T-helper 1 cell (primary cell): ENCODE measurements at regions not wholly inside any gene's neighbourhood (a gene's known extent, or its start where the extent isn't known, plus 50 kb on each side); places are given as distances from the start of the nearest gene placed in this dataset.

Experiments used
- DNase-seq, 5 donors: peaks; one replicate each; pipeline ENCODE4 v3.0.0-alpha.2; 2012 to 2020

DNA sequence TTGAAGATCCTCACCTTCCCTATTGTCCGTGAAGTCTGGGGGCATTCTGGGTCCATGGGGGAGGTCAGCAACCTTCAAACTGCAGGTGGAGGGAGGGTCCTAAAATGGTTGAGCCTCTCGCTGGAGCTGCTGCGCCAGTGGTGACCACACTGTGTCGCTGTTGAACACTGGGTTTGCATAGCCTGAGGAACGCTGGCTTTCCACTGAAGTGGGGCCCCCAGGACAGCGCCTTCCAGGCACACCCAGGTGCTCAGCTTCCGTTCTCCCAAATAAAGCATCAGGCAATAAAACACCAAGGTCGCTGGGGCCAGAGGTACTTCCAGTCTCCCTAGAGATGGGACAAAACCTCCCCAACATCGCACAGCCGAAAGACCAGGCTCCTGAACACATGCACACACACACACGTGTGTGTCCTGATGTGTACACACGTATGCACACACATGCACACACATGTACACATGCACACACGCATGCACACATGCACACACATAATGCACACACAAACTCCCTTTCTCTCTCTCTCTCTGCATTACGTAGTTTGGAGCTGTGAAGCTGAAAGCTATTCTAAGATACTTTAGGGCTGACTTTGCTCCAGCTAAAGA is 120.6 kb downstream of the IRF8 start:
- no peak for DNase-seq

DNA sequence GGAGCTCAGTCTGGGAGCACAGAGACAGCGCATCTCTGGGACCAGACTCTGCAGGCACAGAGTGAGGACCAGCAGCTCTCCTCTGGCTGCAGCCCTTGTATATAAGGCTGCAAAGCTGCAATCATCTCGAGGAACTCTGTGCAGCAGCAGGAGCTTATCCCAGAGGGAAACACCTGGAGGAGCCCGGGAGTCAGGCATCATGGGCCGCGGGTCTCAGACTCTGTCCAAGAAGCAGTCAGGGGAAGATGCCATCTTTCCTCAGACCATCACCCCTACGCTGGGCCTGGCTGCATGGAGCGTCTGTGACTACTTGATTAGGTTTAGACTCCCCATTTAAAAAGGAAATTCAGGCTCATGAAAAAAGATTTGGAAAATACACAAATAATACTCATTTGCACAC is 122.0 kb downstream of the IRF8 start:
- DNase-seq: no peak

DNA sequence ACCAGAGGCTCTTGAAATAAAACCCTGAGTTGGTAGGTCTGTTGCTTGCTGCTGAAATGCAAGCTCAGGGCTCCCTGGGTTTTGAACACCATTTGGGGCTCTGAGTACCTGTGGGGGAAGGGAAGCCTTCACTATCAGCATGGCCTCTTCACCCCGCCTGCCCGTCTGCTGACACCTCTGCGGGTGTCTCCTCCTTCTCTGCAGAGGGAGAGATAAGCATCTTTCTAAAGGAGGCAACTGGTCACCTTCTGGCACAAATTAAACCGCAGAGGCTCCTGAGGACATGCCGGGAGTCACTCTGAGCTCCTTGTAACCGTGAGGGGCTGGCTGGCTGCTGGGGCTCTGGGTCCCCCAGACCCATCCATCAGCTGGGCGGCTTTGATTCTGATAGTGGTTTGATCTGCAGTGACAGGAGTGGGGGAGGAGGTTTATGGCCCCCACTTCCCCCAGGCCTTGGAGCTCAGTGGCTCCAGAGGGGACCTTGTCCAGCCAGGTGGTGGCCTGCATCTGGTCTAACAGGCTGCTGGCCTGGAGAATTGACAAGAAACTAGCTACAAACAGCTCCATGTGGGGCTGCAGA is 123.5 kb downstream of the IRF8 start:
- DNase-seq: no peak

DNA sequence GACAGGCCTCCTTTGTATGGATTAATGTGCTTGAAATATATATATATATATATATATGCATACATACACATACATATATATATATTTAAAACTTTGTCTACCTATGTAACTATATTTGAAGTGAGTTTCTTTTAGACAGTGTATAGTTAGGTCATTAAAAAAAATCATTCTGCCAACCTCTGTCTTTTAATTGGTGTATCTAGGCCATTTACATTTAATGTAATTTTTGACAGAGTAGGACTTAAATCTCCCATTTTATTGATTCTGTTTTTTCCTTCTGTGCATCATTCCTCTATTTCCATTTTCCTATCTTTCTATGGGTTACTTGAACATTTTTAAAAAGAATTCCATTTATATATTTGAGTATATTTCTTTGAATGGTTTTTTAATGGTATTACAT is 125.2 kb downstream of the IRF8 start:
- no peak for DNase-seq

DNA sequence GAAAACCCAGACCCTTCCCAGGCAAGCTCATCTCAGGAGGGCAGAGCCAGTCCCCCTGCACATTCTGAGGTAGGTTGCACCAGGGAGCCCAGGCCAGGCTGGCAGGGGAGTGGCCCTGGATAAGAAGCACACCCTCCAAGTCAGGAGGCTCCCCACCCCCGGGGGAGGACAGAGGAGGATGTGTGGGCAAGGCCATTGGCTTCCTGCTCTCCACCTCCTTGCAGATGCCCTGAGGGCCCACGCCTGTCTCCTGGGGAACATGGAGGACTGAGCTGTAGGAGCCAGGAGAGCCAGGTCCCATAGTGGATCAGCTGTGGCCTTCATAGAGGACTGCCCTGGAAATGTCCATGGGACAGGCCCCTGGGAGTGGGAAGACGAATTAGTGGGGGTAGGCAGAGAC is 126.7 kb downstream of the IRF8 start:
- no peak for DNase-seq

DNA sequence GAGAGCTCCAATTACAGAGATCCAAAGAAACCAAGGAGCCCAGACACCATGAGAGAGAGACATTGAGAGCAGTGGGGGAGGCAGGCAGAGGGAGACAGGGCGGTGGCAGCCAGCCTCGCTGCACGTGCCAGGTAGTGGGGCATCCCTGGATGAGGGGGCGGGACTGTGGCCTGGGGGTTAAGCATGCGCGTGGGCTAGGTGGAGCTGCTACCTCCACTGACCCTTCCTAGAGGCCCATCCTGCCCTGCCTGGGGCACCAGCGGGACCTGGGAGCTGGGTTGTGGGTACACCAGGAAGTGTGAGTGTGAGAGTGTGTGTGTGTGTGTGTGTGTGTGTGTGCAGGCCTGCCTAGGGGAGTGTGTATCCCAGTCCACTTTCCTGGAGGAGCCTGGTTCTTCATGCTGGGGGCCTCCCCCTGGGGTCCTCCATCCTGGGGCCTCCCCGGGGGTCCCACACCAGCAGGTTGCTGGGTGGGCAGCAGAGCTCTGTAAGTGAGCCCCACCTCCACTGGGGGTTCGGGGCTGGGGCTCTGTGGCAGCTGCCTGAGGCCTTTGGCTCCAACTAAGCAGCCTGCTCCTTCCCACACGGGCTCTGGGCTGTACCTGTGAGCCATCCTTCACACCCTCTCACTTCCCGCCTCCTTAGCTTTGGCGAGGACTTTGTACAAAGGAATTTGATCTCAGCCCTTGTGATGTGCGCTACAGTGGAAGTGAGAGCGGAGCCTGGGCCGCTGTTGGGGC is 127.4 kb downstream of the IRF8 start:
- no peak for DNase-seq

DNA sequence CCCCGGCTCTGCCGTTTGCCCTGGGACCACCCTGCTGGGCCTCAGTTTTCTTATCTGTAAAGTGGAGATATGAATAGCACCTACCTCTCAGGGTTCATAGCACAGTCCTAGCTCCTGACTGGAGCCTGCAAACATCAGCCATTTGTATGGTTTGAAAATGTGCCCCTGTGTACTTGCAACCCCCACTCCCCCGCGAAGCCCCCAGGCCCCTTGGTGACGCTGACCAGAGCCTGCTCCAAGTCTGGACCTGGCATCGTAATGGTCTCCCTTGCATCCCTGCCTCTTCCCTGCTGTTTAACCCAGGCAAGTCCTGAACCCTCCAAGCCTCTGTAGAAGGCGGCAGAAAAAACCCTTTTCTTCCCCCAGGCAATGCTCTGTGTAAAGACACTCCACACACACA is 128.0 kb downstream of the IRF8 start:
- no peak for DNase-seq

DNA sequence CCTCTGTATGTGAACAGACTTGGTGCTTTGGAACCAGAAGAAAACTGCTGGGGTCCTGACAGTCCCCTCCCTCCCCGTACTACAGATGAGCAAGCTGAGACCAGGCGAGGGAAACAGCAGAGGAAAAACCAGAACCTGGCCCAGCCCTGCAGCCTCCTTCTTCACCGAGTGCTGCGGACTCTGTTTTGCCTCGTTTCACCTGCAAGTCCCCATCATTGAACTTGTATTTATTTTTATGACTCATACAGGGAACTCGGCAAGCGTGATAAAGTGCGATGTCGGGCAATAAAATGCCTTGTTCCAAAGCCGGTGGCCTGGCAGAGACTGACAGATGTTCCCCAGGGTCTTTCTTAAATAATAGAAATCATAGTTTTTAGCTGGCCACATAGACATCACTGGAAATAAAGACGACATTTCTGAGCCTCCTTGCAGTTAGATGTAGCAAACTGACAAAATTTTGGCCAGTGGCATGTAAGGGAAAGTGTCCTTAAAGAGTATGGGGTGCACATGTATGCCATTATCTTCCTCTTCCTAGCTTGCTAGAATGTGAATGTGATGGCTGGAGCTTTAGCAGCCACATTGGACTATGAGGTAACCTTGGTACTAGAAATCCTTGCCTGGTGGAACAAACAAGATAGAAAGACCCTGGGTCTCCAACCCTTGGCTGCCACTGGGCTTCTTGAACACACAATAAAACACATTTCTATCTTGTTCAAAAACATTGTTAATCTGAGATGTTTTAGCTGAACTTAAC is 128.6 kb downstream of the IRF8 start:
- DNase-seq: no peak

DNA sequence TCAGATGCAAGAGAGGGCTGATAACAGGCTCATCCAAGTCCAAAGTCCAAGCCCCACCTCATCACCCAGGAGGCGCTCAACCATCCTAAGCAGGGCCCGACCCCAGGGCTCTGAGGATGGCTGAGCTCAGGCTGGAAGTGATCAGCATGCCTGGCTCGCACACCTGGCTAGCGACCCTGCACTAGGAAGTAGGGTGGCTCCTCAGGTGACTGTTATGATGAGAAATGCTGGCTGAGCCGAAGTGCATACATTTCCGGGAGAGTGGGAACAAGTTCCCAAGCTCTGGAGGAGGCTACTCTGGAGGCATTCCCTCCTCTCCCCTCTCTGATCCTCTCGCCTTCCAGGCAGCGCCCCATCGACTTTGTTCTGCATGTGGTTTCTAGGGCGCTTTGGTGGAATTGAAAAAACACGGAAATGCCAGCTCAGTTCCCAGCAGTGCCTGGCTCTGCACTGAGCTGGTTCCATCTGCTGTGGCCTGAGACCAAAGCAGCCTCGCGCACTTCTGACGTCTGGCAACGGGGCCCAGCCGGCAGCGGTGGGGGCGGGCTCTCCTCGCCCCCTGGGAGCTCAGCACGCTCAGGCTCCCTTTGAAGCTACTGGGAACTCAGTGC is 130.3 kb downstream of the IRF8 start:
- no peak for DNase-seq

DNA sequence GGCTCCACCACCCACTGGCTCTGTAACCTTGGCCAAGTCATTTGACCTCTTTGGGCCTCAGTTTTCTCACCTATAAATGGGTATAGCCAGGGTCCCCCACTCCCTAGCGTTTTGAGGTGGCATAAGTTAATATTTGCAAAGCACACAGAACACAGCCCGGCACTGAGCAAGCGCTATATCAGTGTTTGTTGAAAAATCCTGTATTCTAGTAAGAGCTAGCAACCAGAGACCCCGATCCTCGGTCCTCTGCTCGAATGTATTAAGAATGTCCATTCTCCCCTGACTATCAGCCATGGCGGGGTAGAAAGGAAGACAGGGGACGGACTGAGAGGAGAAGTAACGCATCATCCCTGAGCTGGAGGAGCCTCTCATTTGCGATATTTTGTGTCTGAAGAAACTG is 131.2 kb downstream of the IRF8 start:
- no peak for DNase-seq

DNA sequence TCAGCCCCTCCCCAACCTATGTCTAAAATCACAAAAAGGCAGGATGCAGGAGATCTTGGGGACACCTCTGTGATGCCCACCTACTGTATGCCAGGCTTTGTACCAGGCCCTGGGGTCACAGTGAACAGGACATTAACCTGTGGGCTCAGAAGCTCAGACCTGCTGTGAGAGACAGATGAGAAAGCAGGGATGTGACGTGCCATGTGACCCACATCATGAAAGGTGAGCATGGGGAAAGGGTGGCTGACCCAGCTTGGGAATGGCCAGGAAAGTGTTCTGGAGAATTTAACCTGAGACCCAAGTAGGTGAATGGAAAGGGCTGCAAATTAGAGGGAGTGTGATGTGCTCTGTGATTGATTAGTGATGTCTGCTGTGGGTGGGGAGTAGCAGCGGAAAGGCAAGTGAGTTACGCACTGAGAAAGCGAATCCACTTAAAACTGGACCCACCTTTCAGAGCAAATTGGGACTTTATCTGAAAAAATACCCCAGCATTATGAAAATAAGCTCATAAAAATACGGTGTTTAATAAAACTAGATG is 132.2 kb downstream of the IRF8 start:
- no peak for DNase-seq

DNA sequence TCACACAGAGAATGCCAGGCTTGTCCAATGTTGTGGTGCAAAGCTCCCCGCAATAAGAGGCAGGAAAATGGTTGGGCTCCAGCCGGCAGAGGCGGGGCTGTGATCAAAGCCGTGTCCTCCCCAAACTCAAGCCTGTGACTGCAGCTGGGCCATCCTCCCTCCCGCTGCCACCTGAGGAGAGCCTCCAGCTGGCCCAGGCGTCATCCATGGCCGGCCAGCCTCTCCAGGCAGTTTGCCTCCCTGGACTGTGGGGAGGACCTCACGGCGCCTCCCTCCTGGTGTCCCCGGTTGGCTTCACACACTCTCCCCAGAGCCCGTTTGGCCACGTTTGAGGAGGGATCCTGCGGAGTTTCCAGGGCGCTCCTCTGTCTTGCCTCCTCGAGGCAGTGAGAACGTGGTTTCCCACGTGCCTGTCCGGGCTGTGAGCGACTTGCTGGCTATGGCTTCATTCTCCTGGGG is 134.1 kb downstream of the IRF8 start:
- DNase-seq: no peak

DNA sequence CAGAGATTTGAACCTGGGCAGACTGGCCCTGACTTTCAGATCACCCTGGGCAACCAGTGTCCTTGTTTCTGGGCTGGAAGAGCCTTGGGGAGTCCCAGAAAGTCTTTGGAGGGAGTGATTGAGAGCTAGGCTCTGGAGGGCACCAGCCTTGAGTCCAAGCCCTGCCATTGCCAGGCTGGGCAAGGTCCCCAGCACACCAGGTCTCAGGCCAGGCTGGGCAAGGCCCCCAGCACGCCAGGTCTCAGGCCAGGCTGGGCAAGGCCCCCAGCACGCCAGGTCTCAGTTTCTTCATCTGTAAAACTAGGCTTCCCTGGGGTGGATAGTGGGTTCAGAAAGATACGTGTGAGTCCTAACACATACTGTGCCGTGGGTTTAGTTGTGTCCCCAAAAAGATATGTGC is 135.0 kb downstream of the IRF8 start:
- no peak for DNase-seq

DNA sequence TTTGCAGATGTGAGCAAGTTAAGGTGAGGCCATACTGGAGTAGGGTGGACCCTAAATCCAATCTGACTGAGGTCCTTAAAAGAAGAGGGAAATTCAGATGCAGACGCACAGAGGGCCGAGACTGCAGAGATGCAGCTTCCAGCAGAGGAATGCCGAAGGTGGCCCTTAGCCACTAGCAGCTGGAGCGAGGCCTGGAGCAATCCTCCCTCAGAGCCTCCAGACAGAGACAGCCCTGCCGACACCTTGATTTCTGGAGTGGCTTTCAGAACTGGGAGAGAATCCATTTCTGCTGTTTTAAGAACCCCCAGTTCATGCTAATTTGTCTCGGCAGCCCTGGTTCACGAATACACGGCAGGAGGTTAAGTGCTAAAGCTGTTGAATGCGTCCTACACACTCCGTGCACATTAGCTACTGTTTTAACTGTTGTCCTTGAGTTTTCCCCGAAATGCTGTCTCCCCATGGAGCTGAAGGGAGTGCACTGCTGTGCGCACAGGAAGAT is 135.5 kb downstream of the IRF8 start:
- DNase-seq: no peak

DNA sequence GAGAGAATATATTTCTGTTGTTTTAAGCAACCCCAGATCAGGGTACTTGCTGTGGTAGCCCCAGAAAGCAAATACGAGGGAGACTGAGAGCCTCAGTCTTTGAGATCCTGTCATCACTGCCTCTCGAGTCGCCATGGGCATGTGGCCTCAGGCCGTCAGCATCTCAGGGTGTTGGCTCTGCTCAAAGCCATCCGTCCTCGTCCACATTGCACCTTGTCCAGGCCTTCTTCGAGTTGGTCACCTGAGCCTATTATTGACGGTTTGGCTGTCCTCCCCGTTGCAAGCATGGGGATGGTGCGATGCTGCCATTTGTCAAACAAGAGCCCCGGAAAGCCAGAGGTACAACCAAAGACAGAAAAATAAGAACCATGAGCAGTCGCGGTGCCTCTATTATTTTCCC is 136.9 kb downstream of the IRF8 start:
- no peak for DNase-seq

DNA sequence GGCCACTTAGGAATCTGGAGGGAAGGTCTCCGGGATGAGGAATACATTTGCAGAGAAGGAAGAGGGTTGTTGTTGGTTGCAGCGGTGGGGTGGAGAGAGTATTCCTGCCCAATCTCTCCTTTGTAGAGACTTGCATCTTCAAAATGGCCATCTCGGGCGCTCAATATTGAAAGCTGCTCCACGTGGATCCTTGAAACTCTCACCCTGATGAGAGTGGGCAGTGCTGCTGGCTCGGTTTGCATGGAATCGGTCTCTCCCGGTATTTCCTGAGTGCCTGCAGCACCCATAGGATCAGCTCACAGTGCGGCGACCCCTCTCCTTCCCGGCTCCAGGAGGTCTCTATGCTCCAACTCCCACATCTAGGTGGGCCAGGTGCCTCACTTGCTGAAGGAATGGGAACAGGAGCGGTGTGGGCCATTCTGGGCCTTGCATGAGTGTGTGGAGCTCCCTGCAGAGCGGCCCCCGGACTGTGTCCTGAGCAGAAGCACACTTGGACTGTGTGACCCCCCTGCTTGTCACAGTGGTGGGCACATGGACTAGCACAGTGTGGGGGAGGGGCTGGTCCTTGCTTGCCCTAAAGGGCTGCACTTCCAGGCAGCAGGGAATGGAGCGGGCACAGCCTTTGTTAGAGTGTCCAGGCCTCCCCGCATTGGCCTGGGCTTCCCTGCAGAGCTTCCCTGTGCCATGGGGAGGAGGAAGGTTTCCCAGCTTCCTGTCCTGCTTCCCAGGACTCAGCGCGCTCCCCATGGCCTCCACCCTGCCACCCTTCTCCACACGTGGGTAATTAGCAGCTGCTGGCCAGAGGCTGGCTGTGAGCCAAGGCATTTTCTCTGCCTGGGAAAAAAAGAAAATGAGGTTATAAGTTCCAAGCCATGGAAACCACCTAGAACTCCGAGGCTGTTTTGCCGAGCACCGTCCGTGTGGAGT is 139.3 kb downstream of the IRF8 start:
- no peak for DNase-seq

DNA sequence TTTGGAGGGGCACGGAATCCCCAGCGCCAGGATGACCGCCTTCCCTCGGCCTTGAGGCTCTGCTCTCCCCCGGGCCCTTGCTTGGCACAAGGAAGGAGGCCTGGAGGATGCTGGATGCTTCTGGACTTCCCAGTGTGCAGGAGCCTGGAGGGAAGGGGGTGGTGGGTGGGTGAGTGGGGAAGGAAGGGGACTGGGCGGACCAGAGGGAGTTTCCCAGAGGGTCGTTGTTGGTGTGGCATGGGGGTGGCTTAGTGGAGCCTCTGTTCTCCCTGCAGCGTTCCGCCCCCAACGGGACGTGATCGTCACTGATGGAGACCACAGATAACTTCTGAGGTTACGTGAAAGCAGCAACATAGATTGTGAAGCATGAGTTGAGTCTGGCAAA is 140.0 kb downstream of the IRF8 start:
- DNase-seq: no peak

DNA sequence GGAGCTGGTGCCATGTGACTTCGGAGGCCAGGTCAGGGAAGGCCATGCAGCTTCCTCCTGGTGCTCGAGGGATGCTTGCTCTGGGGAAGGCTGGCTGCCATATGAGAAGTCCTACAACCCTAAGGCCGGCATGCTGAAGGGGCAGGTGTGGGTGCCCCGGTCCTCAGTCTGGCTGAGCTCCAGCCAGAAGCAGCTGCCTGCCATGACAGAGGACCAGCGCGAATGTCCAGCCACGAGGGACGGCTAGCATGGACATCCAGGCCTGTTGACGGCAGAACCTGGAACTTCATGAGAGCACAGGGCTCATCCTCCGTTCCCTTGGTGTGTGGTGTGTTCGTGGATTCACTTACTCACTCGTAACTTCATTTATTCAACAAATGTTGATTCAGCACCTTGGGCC is 140.6 kb downstream of the IRF8 start:
- no peak for DNase-seq

DNA sequence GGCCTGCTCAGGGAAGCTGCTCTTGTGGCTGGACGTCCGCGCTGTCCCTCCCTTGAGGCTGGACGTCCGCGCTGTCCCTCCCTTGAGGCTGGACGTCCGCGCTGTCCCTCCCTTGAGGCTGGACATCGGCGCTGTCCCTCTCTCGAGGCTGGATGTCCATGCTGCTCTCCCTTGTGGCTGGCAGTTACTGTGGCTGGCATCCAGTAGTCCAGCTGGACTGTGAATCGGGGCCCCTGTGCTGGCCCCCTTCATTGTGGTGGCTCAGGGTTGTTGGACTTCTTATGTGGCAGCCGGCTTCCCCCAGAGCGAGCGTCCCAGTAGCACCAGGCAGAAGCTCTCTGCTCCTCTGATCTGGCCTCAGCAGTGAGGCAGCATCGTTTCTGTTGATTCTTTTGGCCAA is 141.5 kb downstream of the IRF8 start:
- DNase-seq: no peak

DNA sequence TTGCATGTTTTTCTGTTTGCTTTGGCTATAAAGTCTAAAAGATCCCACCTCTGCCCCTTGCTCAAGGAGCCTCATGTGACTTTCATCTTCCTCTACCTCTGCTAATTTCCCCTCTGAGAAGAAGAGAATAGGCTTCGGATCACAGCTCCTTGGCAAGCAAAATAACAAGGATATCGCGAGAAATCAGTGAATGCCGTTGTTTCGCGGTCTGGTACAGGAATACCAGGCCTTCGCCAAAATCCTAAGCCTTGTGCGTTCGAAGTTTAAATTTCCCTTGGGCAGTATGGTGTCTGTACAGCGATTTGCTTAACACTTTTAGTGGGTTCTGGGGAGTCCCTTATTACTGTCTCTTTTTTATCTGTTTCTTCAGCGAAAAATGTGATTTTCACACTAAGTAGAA is 142.3 kb downstream of the IRF8 start:
- no peak for DNase-seq

DNA sequence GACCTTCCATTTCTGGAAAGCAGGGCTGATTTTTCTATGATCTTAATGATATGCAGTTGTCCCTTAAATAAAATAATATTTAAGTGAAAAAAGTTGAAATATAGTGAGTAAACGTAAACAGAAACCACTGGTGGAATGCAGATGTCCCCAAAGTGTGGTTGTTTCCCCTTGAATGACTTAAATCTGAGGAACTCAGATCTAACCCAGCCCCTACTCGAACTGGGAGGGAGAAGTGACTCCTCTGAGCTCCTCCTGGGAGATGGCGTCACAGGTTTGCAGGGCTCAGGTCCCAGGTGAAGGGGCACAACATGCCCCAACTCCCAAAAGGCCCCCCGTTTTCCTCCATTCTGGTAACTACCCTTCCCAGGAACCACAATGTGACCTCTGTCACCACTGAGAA is 142.8 kb downstream of the IRF8 start:
- no peak for DNase-seq

DNA sequence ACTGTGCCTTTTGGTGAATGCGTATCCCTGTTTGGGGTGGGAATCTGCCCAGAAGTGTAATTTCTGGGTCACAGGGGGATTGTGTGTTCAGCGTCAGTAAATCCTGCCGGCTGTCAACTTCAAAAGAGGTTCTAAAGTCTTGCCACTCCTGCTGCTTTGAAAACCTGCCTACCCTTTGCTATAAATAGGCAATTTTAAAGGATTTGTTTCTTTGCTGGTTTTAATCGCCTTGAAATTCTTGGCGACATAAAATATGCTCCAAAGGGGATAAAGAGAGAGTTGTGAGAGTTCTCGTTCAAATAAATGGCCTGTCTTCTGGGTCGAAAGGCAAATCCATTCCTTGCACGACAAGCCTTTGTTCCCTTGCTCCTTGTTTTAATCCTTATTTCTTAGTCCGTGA is 143.4 kb downstream of the IRF8 start:
- no peak for DNase-seq
